ENCODE measurements at regions not wholly inside any gene's neighbourhood (a gene's known extent, or its start where the extent isn't known, plus 50 kb on each side); places are given as distances from the start of the nearest gene placed in this dataset.

- no peak for TF ChIP-seq EZH2 (IDR thresholded peaks at IDR 0.05; ENCODE audit: insufficient read depth, low read length)
- TF ChIP-seq, protein P1, sequence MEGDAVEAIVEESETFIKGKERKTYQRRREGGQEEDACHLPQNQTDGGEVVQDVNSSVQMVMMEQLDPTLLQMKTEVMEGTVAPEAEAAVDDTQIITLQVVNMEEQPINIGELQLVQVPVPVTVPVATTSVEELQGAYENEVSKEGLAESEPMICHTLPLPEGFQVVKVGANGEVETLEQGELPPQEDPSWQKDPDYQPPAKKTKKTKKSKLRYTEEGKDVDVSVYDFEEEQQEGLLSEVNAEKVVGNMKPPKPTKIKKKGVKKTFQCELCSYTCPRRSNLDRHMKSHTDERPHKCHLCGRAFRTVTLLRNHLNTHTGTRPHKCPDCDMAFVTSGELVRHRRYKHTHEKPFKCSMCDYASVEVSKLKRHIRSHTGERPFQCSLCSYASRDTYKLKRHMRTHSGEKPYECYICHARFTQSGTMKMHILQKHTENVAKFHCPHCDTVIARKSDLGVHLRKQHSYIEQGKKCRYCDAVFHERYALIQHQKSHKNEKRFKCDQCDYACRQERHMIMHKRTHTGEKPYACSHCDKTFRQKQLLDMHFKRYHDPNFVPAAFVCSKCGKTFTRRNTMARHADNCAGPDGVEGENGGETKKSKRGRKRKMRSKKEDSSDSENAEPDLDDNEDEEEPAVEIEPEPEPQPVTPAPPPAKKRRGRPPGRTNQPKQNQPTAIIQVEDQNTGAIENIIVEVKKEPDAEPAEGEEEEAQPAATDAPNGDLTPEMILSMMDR (IDR thresholded peaks at IDR 0.05; ENCODE audit: insufficient read depth, low read depth, low read length), result no peak
Measured at GRCh38 chr20:12434672-12435071, 517.0 kb downstream of the BTBD3 start.
